ENCODE measurements at regions not wholly inside any gene's neighbourhood (a gene's known extent, or its start where the extent isn't known, plus 50 kb on each side); places are given as distances from the start of the nearest gene placed in this dataset.

GRCh38 chr1:87791931-87792740 is 463.5 kb downstream of the LMO4 start:
- DNase-seq: no peak

- DNase-seq: no peak
These were observed 466.3 kb downstream of the LMO4 start for GRCh38 chr1:87794788-87795614.

- DNase-seq: no peak
These were observed 467.1 kb downstream of the LMO4 start for GRCh38 chr1:87795615-87796337.

- no peak for DNase-seq
These were observed 467.8 kb downstream of the LMO4 start for GRCh38 chr1:87796471-87796901.

GRCh38 chr1:87799451-87799850 is 470.8 kb downstream of the LMO4 start:
- DNase-seq: no peak

- no peak for DNase-seq
These were observed 471.3 kb downstream of the LMO4 start for GRCh38 chr1:87800006-87800405.

GRCh38 chr1:87803375-87803774 is 474.7 kb downstream of the LMO4 start:
- DNase-seq: no peak

GRCh38 chr1:87804128-87804527 is 475.4 kb downstream of the LMO4 start:
- DNase-seq: no peak

- DNase-seq: no peak
These were observed 477.1 kb downstream of the LMO4 start for GRCh38 chr1:87805666-87806378.

GRCh38 chr1:87806379-87807094 is 477.9 kb downstream of the LMO4 start:
- no peak for DNase-seq

- no peak for DNase-seq
These were observed 481.5 kb downstream of the LMO4 start for GRCh38 chr1:87810166-87810565.

GRCh38 chr1:87812871-87813577 is 484.3 kb downstream of the LMO4 start:
- no peak for DNase-seq

GRCh38 chr1:87814573-87814972 is 485.9 kb downstream of the LMO4 start:
- no peak for DNase-seq

GRCh38 chr1:87816646-87817045 is 488.0 kb downstream of the LMO4 start:
- no peak for DNase-seq

GRCh38 chr1:87820668-87821334 is 492.1 kb downstream of the LMO4 start:
- DNase-seq: no peak

- no peak for DNase-seq
These were observed 492.6 kb downstream of the LMO4 start for GRCh38 chr1:87821335-87821697.

- DNase-seq: no peak
These were observed 498.1 kb downstream of the LMO4 start for GRCh38 chr1:87826681-87827251.

GRCh38 chr1:87829360-87829759 is 500.7 kb downstream of the LMO4 start:
- no peak for DNase-seq

GRCh38 chr1:87830432-87830978 is 501.8 kb downstream of the LMO4 start:
- no peak for DNase-seq

- DNase-seq: no peak
These were observed 504.5 kb downstream of the LMO4 start for GRCh38 chr1:87833166-87833565.
